HG02973 (cell line): ENCODE measurements at regions not wholly inside any gene's neighbourhood (a gene's known extent, or its start where the extent isn't known, plus 50 kb on each side); places are given as distances from the start of the nearest gene placed in this dataset.

Experiments used
- ATAC-seq: cut with Tn5 transposase; IDR thresholded peaks from one replicate; pipeline ENCODE4 v1.9.1; 2021; ENCODE audit warnings: moderate library complexity; ENCODE audit not compliant: unreplicated experiment

DNA sequence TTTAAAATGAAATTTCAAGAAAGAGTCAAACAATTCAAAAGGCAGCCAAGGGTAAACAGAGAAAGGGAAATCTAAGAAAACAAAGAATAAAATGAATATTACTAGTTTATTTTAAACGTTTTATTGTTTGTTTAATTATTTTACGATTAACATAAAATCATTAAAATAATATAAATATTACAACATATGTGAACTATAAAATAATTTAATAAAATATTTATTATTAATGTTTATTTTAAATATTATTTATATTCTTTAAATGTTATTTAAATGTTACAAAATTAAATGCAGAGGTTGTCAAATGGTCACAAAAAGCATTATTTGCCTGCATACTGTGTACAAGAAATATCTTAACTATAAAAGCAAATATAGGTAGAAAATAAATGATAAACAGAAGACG is 786.7 kb upstream of the GHITM start:
- no peak for ATAC-seq

GRCh38 chr10:83354456-83354855 is 784.9 kb upstream of the GHITM start:
- no peak for ATAC-seq

DNA sequence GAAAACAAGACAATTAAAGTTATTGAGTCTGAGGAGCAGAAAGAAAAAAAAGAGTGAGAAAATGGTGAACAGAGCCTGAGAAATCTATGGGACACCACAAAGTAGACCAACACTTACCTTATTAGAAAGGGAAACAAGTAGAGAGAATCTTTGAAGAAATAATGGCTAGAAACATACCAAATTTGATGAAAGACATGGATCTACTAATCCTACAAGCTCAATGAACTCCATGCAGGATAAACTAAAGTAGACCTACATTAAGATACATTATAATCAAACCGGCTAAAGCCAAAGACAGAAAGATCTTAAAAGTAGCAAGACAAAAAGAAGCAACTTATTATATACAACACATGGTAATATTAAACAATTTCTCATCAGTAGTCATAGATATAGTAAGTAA is 782.3 kb upstream of the GHITM start:
- ATAC-seq = no peak

- no peak for ATAC-seq
Measured at GRCh38 chr10:83357627-83358026, 781.7 kb upstream of the GHITM start.

DNA sequence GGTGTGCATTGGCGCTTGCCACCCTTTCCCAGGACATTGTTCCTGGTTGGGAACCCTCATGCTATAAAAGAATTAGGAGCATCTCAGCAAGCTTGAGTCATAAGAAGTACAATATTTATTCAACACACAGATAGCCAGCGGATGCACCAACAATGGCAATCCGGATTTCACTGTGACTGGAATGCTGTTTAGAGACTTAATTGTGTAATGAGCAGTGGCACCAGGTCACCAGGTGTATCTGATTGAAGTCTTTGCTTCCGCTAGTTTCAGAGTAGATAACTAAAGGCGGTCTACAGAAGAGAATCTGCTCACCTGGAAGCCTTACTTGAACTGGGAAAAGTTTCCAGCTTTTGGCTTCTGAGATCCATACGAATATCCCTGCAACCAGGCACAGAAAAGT is 772.3 kb upstream of the GHITM start:
- ATAC-seq = no peak

DNA sequence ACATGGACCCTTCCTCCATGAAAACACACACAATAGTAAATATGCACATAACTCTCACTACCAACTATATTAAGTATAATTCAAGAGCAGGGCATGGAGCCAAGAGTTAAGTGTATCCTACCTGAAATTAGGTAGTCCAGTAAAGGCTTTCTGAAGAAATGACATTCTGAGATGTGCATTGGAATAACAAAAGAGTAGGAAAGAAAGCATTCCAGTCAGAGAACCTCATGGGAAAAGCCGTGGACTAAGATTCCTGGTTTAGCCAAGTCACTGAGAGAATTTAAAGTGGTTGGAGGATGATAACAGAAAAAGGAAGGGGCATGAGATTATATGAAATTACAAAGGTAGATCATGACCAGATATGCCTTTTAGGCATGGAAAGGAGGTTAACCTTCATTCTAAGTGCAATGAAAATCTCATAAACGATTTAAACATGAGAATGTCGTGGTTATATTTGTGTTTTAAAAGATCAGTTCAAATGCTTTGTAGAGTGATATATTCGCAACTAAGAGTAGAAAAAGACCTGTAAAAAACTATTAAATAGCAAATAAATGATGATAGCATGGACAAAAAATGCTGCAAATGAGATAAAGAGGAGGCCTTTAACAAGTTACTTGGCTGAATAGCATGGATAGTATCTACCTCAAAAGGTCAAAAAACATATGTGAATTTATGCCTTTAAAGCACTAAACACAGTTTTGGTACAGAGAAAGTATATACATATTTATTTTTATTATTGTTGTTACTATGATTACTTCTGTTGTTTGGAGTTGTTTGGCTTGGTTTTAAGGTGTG is 767.4 kb upstream of the GHITM start:
- ATAC-seq = no peak

DNA sequence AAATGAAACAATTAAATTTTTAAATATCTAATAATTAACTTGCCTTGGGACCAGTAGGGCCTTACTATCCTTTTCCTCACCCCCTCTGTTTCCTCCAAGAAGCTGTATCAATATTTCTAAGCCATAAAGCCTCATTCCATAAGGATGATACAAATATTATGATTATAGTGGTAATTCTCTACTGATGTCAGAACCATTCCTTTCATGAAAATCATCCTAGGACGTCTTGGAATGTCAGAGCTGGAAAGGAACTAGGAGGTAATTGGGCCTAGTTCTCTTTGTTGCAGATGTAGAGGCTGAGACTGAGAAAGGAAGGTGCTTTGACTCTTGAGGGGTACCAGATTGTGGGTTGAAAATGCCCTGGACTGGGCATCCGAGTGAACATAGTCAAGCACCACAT is 766.7 kb upstream of the GHITM start:
- ATAC-seq = no peak

DNA sequence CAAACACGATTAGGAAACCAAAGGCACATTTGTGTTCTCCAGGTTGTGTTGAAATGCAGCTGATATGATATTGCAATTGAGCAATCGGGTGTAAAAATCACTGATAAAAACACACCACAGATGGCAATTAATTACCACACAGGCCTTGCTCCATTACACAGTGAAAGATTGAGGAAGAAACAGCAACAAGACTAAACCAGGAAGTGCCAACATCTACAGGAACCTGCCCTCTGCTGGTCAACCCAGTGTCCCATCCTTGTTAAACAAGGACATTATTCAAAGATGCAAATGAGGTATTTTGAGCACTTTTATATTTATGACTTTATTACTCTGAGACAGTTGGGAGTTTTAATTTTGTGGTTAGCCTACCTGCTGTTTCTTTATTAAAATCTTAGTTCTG is 765.6 kb upstream of the GHITM start:
- ATAC-seq = no peak

DNA sequence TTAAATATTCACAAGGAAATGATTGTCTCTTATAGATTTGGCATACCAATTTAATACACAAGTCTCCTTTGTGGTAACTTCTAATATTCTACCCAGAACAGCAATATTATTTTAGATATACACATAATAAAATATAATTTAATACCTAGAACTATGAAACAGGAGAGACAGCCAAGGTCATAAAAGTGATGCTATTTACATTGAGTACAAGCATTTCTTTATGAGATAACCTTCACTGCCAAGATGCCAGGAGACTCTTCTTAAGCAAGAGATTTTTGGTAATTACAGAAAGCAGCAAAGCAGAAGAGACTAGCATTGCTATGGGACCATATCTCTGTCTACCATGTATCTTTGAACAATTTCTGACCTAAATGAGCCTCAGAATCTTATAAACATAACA is 764.6 kb upstream of the GHITM start:
- no peak for ATAC-seq

- ATAC-seq = no peak
Measured at GRCh38 chr10:83375274-83375673, 764.0 kb upstream of the GHITM start.

GRCh38 chr10:83397806-83398205 is 741.5 kb upstream of the GHITM start:
- ATAC-seq = no peak

- ATAC-seq = no peak
Measured at GRCh38 chr10:83410570-83410969, 728.7 kb upstream of the GHITM start.

DNA sequence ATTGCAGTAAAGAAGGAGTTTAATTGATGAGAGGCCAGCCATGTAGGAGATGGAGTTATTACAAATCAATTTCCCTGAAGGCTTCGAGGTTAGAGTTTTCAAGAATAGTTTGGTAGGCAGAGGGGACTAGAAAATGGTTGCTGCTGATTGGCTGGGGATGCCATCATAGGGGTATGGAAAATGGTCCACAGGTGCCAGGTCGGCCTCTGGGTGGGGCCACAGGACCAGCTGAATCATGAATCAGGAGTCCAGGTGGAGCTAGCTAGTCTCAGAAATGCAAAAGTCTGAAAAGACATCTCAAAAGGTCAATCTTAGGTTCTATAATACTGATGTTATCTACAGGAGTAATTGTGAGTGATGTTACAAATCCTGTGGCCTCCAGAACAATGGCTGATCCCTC is 714.0 kb upstream of the GHITM start:
- no peak for ATAC-seq

GRCh38 chr10:83427101-83427500 is 712.2 kb upstream of the GHITM start:
- no peak for ATAC-seq

DNA sequence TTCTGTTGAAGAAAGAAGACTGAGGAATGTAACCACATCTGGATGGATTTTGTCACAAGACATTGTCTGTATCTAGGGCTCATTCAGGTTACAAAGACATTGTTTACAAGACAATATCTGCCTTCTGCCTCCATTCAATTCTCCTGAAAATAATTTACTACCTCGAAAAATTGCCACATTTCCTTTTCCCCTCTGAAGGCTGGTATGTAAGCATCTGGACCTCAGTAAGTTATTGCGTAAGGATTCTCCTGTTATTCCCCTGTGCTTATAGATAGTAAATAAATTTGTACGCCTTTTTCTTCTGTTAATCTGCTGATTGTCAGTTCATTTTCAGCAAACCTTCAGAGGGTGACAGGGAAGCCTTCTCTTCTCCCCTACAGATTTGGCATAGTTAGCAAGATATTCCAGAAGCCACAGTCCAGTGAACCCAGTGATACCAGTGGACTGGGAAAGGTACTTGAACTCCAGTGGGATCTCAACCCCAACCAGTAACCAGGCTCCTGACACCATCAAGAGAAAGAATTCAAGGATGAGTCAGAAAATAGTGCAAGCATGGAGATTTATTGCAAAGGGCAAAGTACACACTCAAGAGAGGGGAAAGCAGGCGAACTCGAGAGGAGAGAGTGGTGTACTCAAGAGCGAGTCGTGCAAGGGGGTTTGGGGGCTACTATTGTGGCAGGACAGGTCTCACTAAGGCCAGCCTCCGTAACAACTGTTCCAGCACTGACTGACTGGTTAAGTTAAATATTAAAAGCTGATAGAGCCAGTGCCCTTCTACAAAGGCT is 706.9 kb upstream of the GHITM start:
- no peak for ATAC-seq

- ATAC-seq = no peak
Measured at GRCh38 chr10:83433705-83434104, 705.6 kb upstream of the GHITM start.

- no peak for ATAC-seq
Measured at GRCh38 chr10:83448013-83448412, 691.3 kb upstream of the GHITM start.

DNA sequence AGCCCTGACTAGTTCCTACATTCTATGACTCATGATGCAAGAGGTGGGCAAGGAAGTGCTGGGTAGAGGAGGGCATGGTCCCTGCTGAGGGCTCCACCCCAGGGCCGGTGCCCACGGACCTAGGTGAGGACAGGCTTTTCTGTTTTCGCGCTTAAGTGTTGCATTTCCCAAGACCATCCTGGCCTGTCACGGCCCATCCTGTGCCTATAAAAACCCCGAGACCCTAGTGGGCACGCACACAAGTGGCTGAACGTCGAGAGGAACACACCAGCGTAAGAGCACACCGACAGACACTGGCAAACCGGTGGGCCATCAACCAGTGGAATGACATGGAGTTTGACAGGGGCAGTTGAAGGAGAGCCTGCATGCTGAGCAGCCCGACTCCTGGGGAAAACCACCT is 680.7 kb upstream of the GHITM start:
- no peak for ATAC-seq

GRCh38 chr10:83459124-83459523 is 680.2 kb upstream of the GHITM start:
- ATAC-seq = no peak

DNA sequence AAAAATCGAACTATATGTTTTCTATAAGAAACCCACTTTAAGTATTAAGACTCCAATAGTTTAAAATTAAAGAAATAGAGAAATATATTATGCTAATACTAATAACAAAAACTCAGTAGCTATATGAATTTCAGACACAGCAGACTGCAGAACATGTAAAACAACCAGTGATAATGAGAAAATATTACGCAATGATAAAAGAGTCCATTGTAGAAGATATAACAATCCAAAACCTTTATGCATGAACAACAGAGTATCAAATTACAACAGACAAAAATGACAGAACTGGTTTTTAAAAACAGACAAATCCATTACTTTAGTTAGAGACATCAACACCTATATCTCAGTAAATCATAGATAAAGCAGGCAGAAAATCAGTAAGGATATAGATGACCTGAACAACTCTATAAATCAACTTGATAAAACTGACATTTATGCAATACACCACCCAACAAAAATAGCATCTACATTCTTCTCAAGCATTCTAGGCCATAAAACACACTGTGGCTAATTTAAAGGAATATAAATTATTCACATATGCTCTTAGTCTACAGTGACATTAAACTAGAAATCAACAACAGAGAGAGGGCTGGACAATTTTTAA is 669.5 kb upstream of the GHITM start:
- ATAC-seq = no peak

GRCh38 chr10:83476211-83476610 is 663.1 kb upstream of the GHITM start:
- no peak for ATAC-seq

DNA sequence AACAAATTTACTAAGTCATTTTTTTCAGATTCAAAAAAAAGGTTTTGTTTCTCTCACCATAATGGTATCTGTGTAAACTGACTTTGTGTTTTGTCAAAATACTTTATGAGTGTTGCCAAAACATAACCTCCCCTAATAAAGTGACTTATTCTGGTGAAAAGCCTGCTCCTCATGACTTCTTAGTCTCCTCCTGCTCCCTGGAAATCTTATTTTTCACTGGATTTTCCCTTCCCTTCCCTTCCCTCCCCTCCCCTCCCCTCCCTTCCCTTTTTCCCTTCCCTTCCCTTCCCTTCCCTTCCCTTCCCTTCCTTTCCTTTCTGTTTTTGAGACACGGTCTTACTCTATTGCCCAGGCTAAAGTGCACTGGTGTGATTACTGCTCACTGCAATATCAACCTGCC is 650.1 kb upstream of the GHITM start:
- ATAC-seq = no peak
